ENCODE measurements at regions not wholly inside any gene's neighbourhood (a gene's known extent, or its start where the extent isn't known, plus 50 kb on each side); places are given as distances from the start of the nearest gene placed in this dataset.

- no peak for DNase-seq
Measured at GRCh38 chr10:118500477-118501104, 94.9 kb downstream of the PRLHR start.

GRCh38 chr10:118499186-118499585 is 96.3 kb downstream of the PRLHR start:
- no peak for DNase-seq

GRCh38 chr10:118498623-118499022 is 96.8 kb downstream of the PRLHR start:
- no peak for DNase-seq

GRCh38 chr10:118497227-118497626 is 98.2 kb downstream of the PRLHR start:
- no peak for DNase-seq

- DNase-seq = no peak
Measured at GRCh38 chr10:118496525-118496924, 98.9 kb downstream of the PRLHR start.

- no peak for DNase-seq
Measured at GRCh38 chr10:118495499-118495898, 99.9 kb downstream of the PRLHR start.

GRCh38 chr10:118491055-118491454 is 104.4 kb downstream of the PRLHR start:
- no peak for DNase-seq

- DNase-seq = no peak
Measured at GRCh38 chr10:118488710-118489497, 106.5 kb downstream of the PRLHR start.

- DNase-seq = no peak
Measured at GRCh38 chr10:118485641-118486040, 109.8 kb downstream of the PRLHR start.

- DNase-seq = no peak
Measured at GRCh38 chr10:118484152-118484871, 111.1 kb downstream of the PRLHR start.

- no peak for DNase-seq
Measured at GRCh38 chr10:118483496-118483895, 112.0 kb downstream of the PRLHR start.

- DNase-seq = no peak
Measured at GRCh38 chr10:118482393-118483331, 112.8 kb downstream of the PRLHR start.

GRCh38 chr10:118481871-118482270 is 113.6 kb downstream of the PRLHR start:
- DNase-seq = no peak

- no peak for DNase-seq
Measured at GRCh38 chr10:118475214-118475613, 120.2 kb downstream of the PRLHR start.

GRCh38 chr10:118474111-118474510 is 121.3 kb downstream of the PRLHR start:
- DNase-seq = no peak

GRCh38 chr10:118473305-118473960 is 122.0 kb downstream of the PRLHR start:
- DNase-seq = no peak

GRCh38 chr10:118472415-118473304 is 122.8 kb downstream of the PRLHR start:
- no peak for DNase-seq

- no peak for DNase-seq
Measured at GRCh38 chr10:118471863-118472262, 123.6 kb downstream of the PRLHR start.

GRCh38 chr10:118470470-118470869 is 125.0 kb downstream of the PRLHR start:
- no peak for DNase-seq

- no peak for DNase-seq
Measured at GRCh38 chr10:118467200-118467599, 125.1 kb upstream of the FAM204A start.

GRCh38 chr10:118465300-118465874 is 123.3 kb upstream of the FAM204A start:
- no peak for DNase-seq

Measured in activated T-cell treated with anti-CD3 and anti-CD28 coated beads, Interleukin-2, amount 50 U/mL, for 1 hour (primary cell).